GM18858 (cell line): ENCODE measurements at regions not wholly inside any gene's neighbourhood (a gene's known extent, or its start where the extent isn't known, plus 50 kb on each side); places are given as distances from the start of the nearest gene placed in this dataset.
"Not testable (repeated sequence)": the region's sequence is repeated elsewhere in the genome, so short reads cannot be mapped to it uniquely, and the experiment has no call there.

Experiments used
- ATAC-seq: cut with Tn5 transposase; IDR thresholded peaks from one replicate; pipeline ENCODE4 v1.9.1; 2021; ENCODE audit not compliant: unreplicated experiment

- no peak for ATAC-seq
These were observed 92.5 kb downstream of the MSX2 start for GRCh38 chr5:174816858-174817257.

DNA sequence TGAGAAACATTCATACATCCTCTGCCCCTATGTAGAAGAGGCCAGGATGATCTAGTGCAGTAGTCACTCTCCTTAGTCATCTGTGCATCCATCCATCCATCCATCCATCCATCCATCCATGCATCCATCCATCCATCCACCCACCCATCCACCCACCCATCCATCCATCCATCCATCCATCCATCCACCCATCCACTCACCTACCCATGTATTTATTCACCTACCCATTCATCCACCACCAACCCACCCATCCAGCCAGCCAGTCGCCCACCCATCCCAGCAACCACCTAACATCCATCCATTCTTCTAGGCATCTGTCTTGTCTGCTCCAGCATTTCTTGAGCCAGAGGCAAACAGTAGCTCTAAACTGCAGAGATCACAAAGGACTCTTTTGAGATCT, 87.1 kb downstream of the MSX2 start:
- no peak for ATAC-seq

- no peak for ATAC-seq
These were observed 86.4 kb downstream of the MSX2 start for GRCh38 chr5:174810796-174811195.

GRCh38 chr5:174807471-174807870, 83.1 kb downstream of the MSX2 start:
- no peak for ATAC-seq

DNA sequence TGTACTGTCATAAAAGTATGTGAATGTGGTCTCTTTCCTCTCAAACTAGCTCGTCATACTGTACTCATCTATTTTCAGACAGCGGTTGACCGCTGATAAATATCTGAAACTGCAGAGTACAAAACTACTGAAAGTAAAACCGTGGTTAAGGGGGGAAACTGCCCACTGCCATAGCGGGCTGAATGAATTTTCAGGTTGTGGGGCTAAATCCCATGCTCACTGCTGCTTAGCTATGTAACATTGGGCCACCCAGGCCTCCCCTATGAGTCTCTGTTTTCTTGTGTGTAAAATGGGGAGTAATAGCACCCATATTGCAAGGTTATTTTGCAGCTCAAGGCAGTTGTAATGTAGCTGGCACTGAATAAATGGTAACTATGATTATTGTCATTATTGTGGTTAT, 82.3 kb downstream of the MSX2 start:
- ATAC-seq, result no peak

- ATAC-seq, result no peak
These were observed 77.4 kb downstream of the MSX2 start for GRCh38 chr5:174801798-174802197.

DNA sequence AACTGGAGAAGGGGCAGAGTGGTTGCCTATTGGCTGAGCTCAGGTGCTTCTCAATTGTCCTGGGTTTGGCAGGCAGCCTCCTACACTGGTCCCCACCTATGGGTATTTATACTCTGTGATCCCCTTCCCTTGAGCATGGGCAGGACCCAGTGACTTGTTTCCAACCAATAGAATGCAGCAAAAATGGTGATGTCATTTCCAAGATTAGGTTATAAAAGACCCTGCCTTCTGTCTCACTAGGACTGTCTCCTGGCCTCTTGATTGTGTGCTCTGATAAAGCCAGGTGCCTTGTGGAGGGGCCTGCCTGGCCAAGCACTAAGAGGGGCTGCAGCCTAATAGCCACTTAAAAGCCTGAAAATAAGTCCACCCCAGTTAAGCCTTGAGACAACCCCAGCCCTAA, 76.1 kb downstream of the MSX2 start:
- ATAC-seq, result no peak

DNA sequence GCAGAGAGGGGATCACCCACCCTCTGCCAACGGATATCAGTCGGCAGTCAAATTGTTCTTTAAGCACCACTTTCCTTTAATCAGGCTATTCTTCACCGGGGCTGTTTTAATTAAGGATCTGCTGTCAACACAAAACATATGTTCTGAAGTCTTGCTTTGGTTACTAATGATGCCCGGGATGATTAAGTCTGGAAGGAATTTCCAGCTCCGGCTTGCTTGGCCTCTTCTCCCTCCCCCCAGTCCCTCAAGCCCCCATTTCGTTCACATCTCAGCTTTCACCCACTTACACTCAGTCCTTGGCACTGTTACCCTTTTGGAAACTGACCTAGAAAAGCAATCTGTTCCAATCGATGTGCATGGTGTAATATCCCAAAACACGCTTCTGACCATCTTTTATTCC, 74.7 kb downstream of the MSX2 start:
- no peak for ATAC-seq

- ATAC-seq, result no peak
These were observed 74.2 kb downstream of the MSX2 start for GRCh38 chr5:174798551-174798951.

DNA sequence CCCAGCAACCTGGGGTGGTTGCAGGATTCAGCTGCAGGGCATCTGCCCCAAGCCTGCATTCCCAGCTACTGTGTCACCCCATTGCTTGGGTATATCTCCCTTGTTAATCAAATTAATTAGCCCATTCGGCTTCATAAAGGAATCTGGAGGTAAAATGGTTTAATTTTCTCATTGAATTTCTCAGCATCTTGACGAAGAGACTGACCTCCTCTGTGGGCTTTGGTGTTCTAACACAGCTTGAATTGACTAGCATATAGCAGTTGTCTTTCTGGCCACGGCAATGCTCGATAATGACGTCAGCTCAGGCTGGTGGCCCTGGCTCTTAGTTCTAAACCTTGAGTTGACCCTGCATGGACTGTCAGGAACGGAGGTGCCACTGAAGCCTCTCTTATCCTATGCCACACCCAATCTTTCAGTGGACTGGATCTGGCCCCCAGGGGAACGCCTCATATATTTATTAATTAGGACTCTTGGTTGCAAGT, 72.4 kb downstream of the MSX2 start:
- ATAC-seq, result no peak

GRCh38 chr5:174794931-174795672, 70.7 kb downstream of the MSX2 start:
- ATAC-seq, result no peak

DNA sequence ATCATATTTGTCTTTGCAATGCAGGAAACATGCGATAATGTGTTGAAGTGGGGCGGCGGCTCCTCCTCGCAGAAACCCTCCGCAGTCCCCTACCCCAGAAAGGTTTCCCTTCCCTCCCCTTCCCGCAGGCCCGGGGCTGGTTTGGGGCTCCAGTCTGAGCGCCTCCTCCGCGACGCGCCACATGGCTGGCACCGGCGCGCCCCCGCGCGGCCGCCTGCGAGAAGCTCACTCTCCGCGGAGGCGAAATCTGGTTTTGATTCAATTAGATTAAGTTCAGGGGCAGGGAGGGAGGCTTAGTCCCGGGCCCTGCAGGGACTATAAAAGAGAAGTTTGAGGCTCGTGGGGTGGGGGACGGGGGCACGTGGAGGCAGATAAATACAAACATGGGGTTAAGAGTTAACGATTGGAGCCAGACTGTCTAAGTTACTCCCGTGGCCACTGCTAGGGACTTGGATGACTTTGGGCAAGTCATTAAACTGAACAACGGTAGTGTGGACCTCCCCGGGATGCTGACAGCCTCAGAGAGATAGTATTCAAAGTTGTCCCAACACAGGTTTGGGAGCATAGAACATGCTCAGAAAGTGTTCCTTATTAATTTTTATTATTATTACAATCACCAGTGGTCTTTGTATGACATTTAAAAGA, 69.4 kb downstream of the MSX2 start:
- no peak for ATAC-seq

DNA sequence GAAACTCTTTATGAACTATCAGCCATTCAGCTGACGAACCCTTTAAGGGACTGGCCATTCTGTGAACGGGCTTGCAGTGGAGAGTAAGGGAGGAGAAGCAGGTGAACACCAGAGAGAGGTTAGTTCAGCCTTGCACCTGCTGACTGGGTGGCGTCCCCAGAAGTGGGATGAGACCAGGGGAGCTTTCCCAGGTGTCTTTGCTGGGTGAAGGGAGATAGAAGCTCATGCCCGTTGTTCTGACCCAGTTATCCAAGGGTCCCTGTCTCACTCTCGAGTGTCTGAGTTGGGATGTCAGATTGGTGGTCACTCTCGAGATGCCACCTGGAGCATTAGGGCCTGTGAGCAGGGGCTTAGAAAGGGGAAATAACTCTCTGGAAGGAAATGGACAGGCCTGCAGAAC, 68.7 kb downstream of the MSX2 start:
- no peak for ATAC-seq

DNA sequence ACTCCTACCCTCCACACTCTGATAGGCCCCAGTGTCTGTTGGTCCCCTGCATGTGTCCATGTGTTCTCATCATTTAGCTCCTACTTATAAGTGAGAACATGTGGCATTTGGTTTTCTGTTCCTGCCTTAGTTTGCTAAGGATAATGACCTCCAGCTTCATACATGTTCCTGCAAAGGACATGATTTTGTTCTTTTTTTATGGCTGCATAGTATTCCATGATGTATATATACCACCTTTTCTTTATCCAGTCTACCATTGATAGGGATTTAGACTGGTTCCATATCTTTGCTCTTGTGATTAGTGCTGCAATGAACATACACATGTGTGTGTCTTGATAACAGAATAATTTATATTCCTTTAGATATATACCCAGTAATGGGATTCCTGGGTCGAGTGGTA, 67.9 kb downstream of the MSX2 start:
- ATAC-seq, result not testable (repeated sequence)

DNA sequence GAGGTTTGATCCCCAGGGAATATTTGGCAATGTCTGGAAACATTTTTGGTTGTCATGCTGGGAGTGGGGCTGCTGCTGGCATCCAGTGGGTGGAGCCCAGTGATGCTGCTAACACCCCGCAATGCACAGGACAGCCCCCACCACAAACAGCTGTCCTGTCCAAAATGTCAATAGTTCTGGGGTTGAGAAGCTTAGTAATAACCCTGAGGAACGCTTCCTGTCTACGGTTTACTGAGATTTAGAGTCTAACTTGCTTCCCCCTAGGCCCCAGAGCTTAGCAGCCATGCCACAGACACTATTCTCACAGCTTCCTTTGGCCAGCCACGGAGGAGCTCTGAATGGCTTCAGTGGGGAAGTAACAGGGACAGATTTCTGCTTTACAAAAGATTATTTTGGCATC, 66.5 kb downstream of the MSX2 start:
- ATAC-seq, result no peak

GRCh38 chr5:174789596-174789995, 65.2 kb downstream of the MSX2 start:
- no peak for ATAC-seq

GRCh38 chr5:174785120-174785680, 60.8 kb downstream of the MSX2 start:
- no peak for ATAC-seq
